ENCODE measurements at regions not wholly inside any gene's neighbourhood (a gene's known extent, or its start where the extent isn't known, plus 50 kb on each side); places are given as distances from the start of the nearest gene placed in this dataset.

DNA sequence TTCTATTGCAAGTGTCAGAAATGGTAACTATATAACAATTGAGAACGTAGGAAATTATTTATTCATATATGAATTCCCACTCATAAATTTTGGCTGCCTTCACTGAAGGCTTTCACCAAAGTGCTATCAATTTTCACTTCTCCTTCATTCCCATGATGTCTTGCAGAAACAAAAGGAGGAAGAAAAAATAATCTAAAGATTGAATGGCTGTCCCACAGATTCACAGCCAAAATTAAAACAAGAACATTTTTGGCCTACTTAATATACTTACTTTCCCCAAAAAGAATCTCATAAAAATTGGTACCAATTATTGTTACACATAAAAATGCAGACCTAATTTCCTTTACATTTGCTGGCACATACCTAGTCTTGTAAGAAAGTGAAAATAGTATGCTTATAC lies 616.1 kb downstream of the CD109 start (continued):
- TF ChIP-seq, protein P1, sequence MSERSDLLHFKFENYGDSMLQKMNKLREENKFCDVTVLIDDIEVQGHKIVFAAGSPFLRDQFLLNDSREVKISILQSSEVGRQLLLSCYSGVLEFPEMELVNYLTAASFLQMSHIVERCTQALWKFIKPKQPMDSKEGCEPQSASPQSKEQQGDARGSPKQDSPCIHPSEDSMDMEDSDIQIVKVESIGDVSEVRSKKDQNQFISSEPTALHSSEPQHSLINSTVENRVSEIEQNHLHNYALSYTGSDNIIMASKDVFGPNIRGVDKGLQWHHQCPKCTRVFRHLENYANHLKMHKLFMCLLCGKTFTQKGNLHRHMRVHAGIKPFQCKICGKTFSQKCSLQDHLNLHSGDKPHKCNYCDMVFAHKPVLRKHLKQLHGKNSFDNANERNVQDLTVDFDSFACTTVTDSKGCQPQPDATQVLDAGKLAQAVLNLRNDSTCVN (CRISPR knock-in tag; IDR thresholded peaks at IDR 0.05; ENCODE audit: borderline replicate concordance) = no peak

DNA sequence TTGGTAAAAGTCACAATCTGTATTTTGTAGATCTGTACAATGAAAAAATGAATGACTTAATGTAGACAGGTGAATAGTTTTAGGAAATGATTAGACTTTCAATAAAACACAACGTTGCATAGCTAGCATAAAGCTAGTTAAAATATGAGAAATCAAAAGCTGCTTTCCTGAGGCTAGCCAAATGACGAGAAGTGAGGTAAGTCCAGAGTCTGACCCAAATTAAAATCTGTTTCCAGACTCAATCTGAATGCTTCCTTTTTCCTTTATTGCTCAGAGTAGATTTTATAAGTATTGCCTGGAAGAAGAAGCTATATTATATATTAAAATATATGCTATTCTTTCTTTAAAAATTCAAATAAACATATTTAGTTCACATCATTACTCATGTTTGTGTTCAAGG lies 615.4 kb downstream of the CD109 start:
- no peak overlapping the region for H3K27ac ChIP-seq (ENCODE audit: extremely low read length, insufficient read depth, low read length)
- no peak overlapping the region for H3K4me3 ChIP-seq (replicated peaks in 1 of 3; ENCODE audit: insufficient read depth in 1 of 3, low read depth in 2 of 3, low read length in 3 of 3)
- no peak overlapping the region for H3K9ac ChIP-seq (ENCODE audit: insufficient read depth, low read depth, low read length)
- H3K9me3 ChIP-seq (ENCODE audit: low read length) = no peaks in the 10 kb centered on the region
- no peaks in the 10 kb centered on the region for H3K36me3 ChIP-seq (replicated peaks in 1 of 2; ENCODE audit: control insufficient read depth in 1 of 2, insufficient read depth in 2 of 2, low read length in 2 of 2)
- TF ChIP-seq ZNF543 (CRISPR knock-in tag; IDR thresholded peaks at IDR 0.05) = no peak
- TF ChIP-seq, protein P2, sequence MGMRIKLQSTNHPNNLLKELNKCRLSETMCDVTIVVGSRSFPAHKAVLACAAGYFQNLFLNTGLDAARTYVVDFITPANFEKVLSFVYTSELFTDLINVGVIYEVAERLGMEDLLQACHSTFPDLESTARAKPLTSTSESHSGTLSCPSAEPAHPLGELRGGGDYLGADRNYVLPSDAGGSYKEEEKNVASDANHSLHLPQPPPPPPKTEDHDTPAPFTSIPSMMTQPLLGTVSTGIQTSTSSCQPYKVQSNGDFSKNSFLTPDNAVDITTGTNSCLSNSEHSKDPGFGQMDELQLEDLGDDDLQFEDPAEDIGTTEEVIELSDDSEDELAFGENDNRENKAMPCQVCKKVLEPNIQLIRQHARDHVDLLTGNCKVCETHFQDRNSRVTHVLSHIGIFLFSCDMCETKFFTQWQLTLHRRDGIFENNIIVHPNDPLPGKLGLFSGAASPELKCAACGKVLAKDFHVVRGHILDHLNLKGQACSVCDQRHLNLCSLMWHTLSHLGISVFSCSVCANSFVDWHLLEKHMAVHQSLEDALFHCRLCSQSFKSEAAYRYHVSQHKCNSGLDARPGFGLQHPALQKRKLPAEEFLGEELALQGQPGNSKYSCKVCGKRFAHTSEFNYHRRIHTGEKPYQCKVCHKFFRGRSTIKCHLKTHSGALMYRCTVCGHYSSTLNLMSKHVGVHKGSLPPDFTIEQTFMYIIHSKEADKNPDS (CRISPR knock-in tag; IDR thresholded peaks at IDR 0.05) = no peak
- TF ChIP-seq ZNF331 (CRISPR knock-in tag; IDR thresholded peaks at IDR 0.05) = no peak
- no peak for TF ChIP-seq ZNF773 (CRISPR knock-in tag; IDR thresholded peaks at IDR 0.05; ENCODE audit: borderline replicate concordance)
- TF ChIP-seq, protein P3, sequence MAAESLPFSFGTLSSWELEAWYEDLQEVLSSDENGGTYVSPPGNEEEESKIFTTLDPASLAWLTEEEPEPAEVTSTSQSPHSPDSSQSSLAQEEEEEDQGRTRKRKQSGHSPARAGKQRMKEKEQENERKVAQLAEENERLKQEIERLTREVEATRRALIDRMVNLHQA (CRISPR knock-in tag; IDR thresholded peaks at IDR 0.05) = no peak
- no peak for TF ChIP-seq ZNF572 (CRISPR knock-in tag; IDR thresholded peaks at IDR 0.05)
- TF ChIP-seq ZNF672 (CRISPR knock-in tag; IDR thresholded peaks at IDR 0.05) = no peak
- no peak for TF ChIP-seq ZBTB33 (CRISPR knock-in tag; IDR thresholded peaks at IDR 0.05)
- no peak for TF ChIP-seq ZFP41 (CRISPR knock-in tag; IDR thresholded peaks at IDR 0.05; ENCODE audit: borderline replicate concordance)
- TF ChIP-seq FLYWCH1 (CRISPR knock-in tag; IDR thresholded peaks at IDR 0.05) = no peak
- no peaks in the 10 kb centered on the region for H3K27me3 ChIP-seq (ENCODE audit: control insufficient read depth in 1 of 2, insufficient read depth in 2 of 2, low read length in 2 of 2)
- H3K4me2 ChIP-seq (ENCODE audit: low read depth, low read length) = no peak overlapping the region
- no peak for ATAC-seq
- intact Hi-C loops (cut with micrococcal nuclease; ENCODE audit: unreplicated experiment) (no loop called here), in situ Hi-C loops (cut with HindIII; ENCODE audit: extremely low pct_ligation_motif_present, low pct_unique_long_range_greater_than_20kb) (no loop called here)
- ChIA-PET POLR2A (no interaction called here), CTCF (ENCODE audit: low intra/inter-chr PET ratio, low total read pairs) (no interaction called here)
- no TSS peak for BruUV-seq (replicated peaks)
- H3K4me1 ChIP-seq (ENCODE audit: insufficient read depth, low read length) = no peaks in the 10 kb centered on the region
- WGBS (ENCODE audit: low lambda C conversion rate) = 2% methylated on average over 2 of the region's 2 CpGs
- DNase-seq (ENCODE audit: low spot score) = no peak
- H2AFZ ChIP-seq (ENCODE audit: low read length) = no peak overlapping the region
- no peaks in the 10 kb centered on the region for H3K79me2 ChIP-seq (ENCODE audit: insufficient read depth, low read length)
- FAIRE-seq = no peak
- H4K20me1 ChIP-seq (ENCODE audit: insufficient read depth, low read length) = no peaks in the 10 kb centered on the region

Data from HepG2 (cell line).